B cell (primary cell): ENCODE measurements at regions not wholly inside any gene's neighbourhood (a gene's known extent, or its start where the extent isn't known, plus 50 kb on each side); places are given as distances from the start of the nearest gene placed in this dataset.

Experiments
- ATAC-seq: fragments of 200-7000 bp; cut with Tn5 transposase; one replicate; pipeline ENCODE4 v1.10.0; 2021; ENCODE audit warnings: low read depth, mild to moderate bottlenecking, moderate number of reproducible peaks, moderate library complexity
- CTCF ChIA-PET: fragments of 350-600 bp; sonication (Branson Sonifier 250); formaldehyde crosslinking; loops from one replicate; lab custom pipeline; 2021; ENCODE audit warnings: antibody characterized with exemption, inconsistent platforms; lab: Charles Lee
- POLR2A ChIA-PET: fragments of 350-600 bp; sonication (Branson Sonifier 250); formaldehyde crosslinking; loops from one replicate; lab custom pipeline; 2021; ENCODE audit warnings: antibody characterized with exemption; lab: Charles Lee
- DNase-seq: peaks from one replicate; pipeline ENCODE4 v3.0.0; 2013
- H2AFZ ChIP-seq: 2 replicates; pipeline ENCODE4 v1.6.1; 2012; ENCODE audit warnings: mild to moderate bottlenecking, low read depth, low read length; ENCODE audit not compliant: insufficient read depth, poor library complexity, severe bottlenecking
- H3K27ac ChIP-seq, 2 donors: 1 replicate in 1 of 2; 2 replicates in 1 of 2; pipeline ENCODE4 v1.5.1; 2012 to 2013; ENCODE audit warnings: low read length in 2 of 2, mild to moderate bottlenecking in 2 of 2, moderate library complexity in 1 of 2
- H3K27me3 ChIP-seq, 4 experiments: fragments of 200-600 bp in 1 of 4; sonication (generic) in 1 of 4; replicated peaks in 1 of 4; 1 replicate in 2 of 4; 2 replicates in 2 of 4; pipeline versions ENCODE4 v1.6.1 to v1.7.0; 2013 to 2016; ENCODE audit warnings: low read length in 3 of 4, mild to moderate bottlenecking in 2 of 4, mixed read lengths in 1 of 4, moderate library complexity in 1 of 4; ENCODE audit not compliant: insufficient read depth in 4 of 4, control insufficient read depth in 3 of 4; ENCODE audit errors: control extremely low read depth in 1 of 4
- H3K36me3 ChIP-seq, 2 experiments: replicated peaks in 1 of 2; 1 replicate in 1 of 2; 2 replicates in 1 of 2; pipeline versions ENCODE4 v1.6.1 to v1.7.1; 2013; ENCODE audit warnings: low read length in 1 of 2; ENCODE audit not compliant: insufficient read depth in 2 of 2, control insufficient read depth in 1 of 2; ENCODE audit errors: control extremely low read depth in 1 of 2, extremely low read depth in 1 of 2
- H3K4me1 ChIP-seq, 2 donors: fragments of 200-600 bp in 1 of 2; sonication (generic) in 1 of 2; 1 replicate in 1 of 2; 2 replicates in 1 of 2; pipeline versions ENCODE4 v1.5.1 to v1.6.1; 2013 to 2017; ENCODE audit warnings: low read length in 2 of 2; ENCODE audit not compliant: control insufficient read depth in 2 of 2, insufficient read depth in 2 of 2
- H3K4me2 ChIP-seq: replicated peaks from 2 replicates; pipeline ENCODE3; 2012; ENCODE audit warnings: mild to moderate bottlenecking, low read depth, low read length; ENCODE audit not compliant: poor library complexity, severe bottlenecking
- H3K4me3 ChIP-seq, 5 experiments: fragments of 200-600 bp in 1 of 5; sonication (generic) in 1 of 5; 1 replicate in 3 of 5; 2 replicates in 2 of 5; pipeline versions ENCODE4 v1.5.1 to v1.7.0; 2011 to 2016; ENCODE audit warnings: low read length in 4 of 5, mild to moderate bottlenecking in 4 of 5, low read depth in 2 of 5, control low read depth in 1 of 5, moderate library complexity in 1 of 5; ENCODE audit not compliant: insufficient read depth in 1 of 5; ENCODE audit errors: control extremely low read depth in 1 of 5, extremely low read depth in 1 of 5
- H3K79me2 ChIP-seq: fragments of 200-600 bp; sonication (generic); one replicate; pipeline ENCODE4 v1.6.0; 2016; ENCODE audit warnings: low read length; ENCODE audit not compliant: control insufficient read depth, insufficient read depth
- H3K9ac ChIP-seq: fragments of 200-600 bp; sonication (generic); 2 replicates; pipeline ENCODE4 v1.6.1; 2017; ENCODE audit warnings: mild to moderate bottlenecking, low read length, moderate library complexity
- H3K9me3 ChIP-seq, 3 donors: one replicate each; pipeline versions ENCODE4 v1.6.1 to v1.7.1; 2013; ENCODE audit warnings: low read length in 2 of 3; ENCODE audit not compliant: control insufficient read depth in 2 of 3, insufficient read depth in 1 of 3; ENCODE audit errors: control extremely low read depth in 1 of 3
- H4K20me1 ChIP-seq: 2 replicates; pipeline ENCODE4 v1.6.0; 2012; ENCODE audit warnings: mild to moderate bottlenecking, low read length; ENCODE audit not compliant: insufficient read depth, control insufficient read depth, poor library complexity, severe bottlenecking
- H3K27ac Mint-ChIP-seq: one replicate; pipeline ENCODE4 v1.8.0; 2021; ENCODE audit warnings: mixed read lengths
- H3K27me3 Mint-ChIP-seq: one replicate; pipeline ENCODE4 v1.8.0; 2021; ENCODE audit warnings: mixed read lengths
- H3K4me1 Mint-ChIP-seq: one replicate; pipeline ENCODE4 v1.8.0; 2021; ENCODE audit warnings: mixed read lengths
- H3K4me3 Mint-ChIP-seq: one replicate; pipeline ENCODE4 v1.8.0; 2021; ENCODE audit warnings: mixed read lengths
- H3K9me3 Mint-ChIP-seq: one replicate; pipeline ENCODE4 v1.8.0; 2022; ENCODE audit warnings: mixed read lengths; ENCODE audit not compliant: insufficient read depth
- CTCF ChIP-seq: fragments of 200-600 bp; IDR thresholded peaks from one replicate; pipeline ENCODE4 v1.8.0; 2022; ENCODE audit warnings: antibody characterized with exemption, mild to moderate bottlenecking
- EZH2 ChIP-seq: IDR thresholded peaks from 2 replicates; pipeline ENCODE4 v1.6.1; 2012; ENCODE audit warnings: borderline replicate concordance, low read depth, mild to moderate bottlenecking, moderate library complexity, low read length; ENCODE audit not compliant: insufficient read depth, poor library complexity, severe bottlenecking
- WGBS: methylation state at CpG from one replicate; pipeline ENCODE4 v1.1.5; 2013; ENCODE audit warnings: missing lambda C conversion rate; ENCODE audit not compliant: insufficient coverage; 5-methylcytosine and 5-hydroxymethylcytosine counted together
- intact Hi-C: fragments of 100-400 bp; cut with micrococcal nuclease; formaldehyde crosslinking; loops from one replicate; pipeline ENCODE4 v1.10.0; 2022

DNA sequence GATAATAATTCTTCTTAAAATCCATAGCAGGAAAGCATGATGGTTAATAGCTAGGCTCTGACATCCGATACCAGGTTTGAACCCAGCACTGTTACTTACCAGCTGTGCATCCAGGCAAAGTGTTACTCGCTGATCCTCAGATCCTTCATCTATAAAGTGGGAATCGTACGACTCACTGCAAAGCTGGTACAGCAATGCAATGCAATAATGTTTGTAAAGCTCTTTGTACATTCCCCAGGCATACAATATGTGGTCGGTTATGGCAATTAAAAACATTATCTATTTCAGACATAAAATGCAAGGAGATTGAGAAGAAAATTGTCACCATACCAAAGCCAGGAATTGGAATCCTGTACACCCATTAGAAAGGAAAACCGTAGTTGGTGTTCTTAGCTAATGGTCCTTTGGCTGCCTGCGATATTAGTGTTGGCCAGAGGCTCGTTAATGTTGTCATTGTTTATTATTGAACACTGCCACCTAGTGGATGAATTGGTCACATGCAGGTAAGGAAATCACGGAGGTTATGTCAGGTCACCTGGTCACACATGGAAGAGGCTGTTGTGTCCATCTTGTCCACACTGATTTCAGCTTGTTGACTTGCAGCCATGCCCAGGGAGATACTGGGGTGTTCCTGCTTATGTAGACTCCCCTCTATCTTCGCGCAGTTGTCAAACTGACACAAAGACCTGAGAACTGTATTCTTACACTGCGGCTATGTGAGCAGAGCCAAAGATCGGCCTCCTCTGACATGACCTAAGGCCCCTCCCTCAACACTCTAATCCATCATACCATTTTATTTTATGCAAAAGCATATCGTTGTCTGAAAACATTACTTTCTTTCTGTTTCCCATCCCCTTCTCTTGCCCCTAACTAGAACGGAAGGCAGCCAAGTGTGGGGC lies 87.5 kb upstream of the PPP2R2B start:
- H3K4me1 Mint-ChIP-seq: no peaks in the 10 kb centered on the region
- intact Hi-C loops: loop anchor here (1.0 to 5.0 kb wide), 2 partner anchors 304 to 424 kb away; no protein-coding TSS in a partner anchor
- no peak overlapping the region for H3K4me2 ChIP-seq
- H3K4me3 Mint-ChIP-seq: no peak overlapping the region
- ChIA-PET CTCF (interaction anchor here (0.8 to 3.4 kb wide), 12 partner anchors 17 to 434 kb away, joined by 3 to 28 read pairs (median 4); no protein-coding TSS in a partner anchor), POLR2A (no interaction called here)
- ATAC-seq (peak; percentile 64), DNase-seq (peak; percentile 61)
- H3K9me3 ChIP-seq: no peaks in the 10 kb centered on the region
- no peak overlapping the region for H3K27ac Mint-ChIP-seq
- H3K9ac ChIP-seq: no peak overlapping the region
- H3K79me2 ChIP-seq: no peaks in the 10 kb centered on the region
- H3K9me3 Mint-ChIP-seq: no peaks in the 10 kb centered on the region
- H3K27ac ChIP-seq: no peak overlapping the region
- H4K20me1 ChIP-seq: no peaks in the 10 kb centered on the region
- H3K27me3 ChIP-seq: no peaks in the 10 kb centered on the region
- no peak overlapping the region for H3K4me3 ChIP-seq
- no peaks in the 10 kb centered on the region for H3K4me1 ChIP-seq
- 51% methylated on average over 11 of the region's 15 CpGs for WGBS
- H3K27me3 Mint-ChIP-seq: no peaks in the 10 kb centered on the region
- H3K36me3 ChIP-seq: no peaks in the 10 kb centered on the region
- H2AFZ ChIP-seq: no peak overlapping the region
- TF ChIP-seq CTCF (peak; percentile 81), EZH2 (no peak)

DNA sequence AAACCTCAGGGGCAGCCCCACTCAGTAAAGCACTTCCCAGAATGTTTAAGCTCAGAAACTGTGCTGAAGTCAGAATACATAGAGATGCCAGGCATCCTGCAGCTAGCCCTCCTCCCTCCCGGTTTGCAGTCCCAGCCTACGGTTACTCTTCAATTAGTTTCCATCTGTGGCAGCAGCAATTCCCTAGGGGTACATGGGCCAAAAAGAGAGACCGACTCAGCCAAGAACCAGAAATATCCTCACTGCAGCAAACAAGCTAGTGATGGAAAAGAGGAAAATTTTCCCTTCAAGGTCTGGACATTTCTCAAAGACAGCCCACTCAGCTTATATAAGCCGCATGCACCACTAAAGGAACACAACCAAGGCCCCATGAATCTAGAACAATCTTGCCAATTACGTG lies 89.1 kb upstream of the PPP2R2B start:
- DNase-seq (no peak), ATAC-seq (no peak)
- H3K9ac ChIP-seq: no peak overlapping the region
- no peaks in the 10 kb centered on the region for H4K20me1 ChIP-seq
- no peaks in the 10 kb centered on the region for H3K36me3 ChIP-seq
- no peak overlapping the region for H3K4me3 Mint-ChIP-seq
- no peaks in the 10 kb centered on the region for H3K4me1 ChIP-seq
- no peaks in the 10 kb centered on the region for H3K4me1 Mint-ChIP-seq
- no peaks in the 10 kb centered on the region for H3K27me3 Mint-ChIP-seq
- H3K4me2 ChIP-seq: no peak overlapping the region
- no peak overlapping the region for H3K4me3 ChIP-seq
- H3K27ac ChIP-seq: no peak overlapping the region
- H3K79me2 ChIP-seq: no peaks in the 10 kb centered on the region
- H3K27ac Mint-ChIP-seq: no peak overlapping the region
- no peak overlapping the region for H2AFZ ChIP-seq
- H3K9me3 ChIP-seq: no peaks in the 10 kb centered on the region
- TF ChIP-seq EZH2: no peak
- TF ChIP-seq CTCF: no peak
- 100% methylated on average over 2 of the region's 5 CpGs for WGBS
- no peaks in the 10 kb centered on the region for H3K9me3 Mint-ChIP-seq
- POLR2A ChIA-PET: no interaction called here
- CTCF ChIA-PET: interaction anchor here (1.6 to 3.4 kb wide), 2 partner anchors 21 to 434 kb away, joined by 4 to 28 read pairs; no protein-coding TSS in a partner anchor
- intact Hi-C loops: loop anchor here (5.0 kb wide), 1 partner anchor 305 kb away; no protein-coding TSS in a partner anchor
- H3K27me3 ChIP-seq: no peaks in the 10 kb centered on the region
